GM21576 (cell line): ENCODE measurements at regions not wholly inside any gene's neighbourhood (a gene's known extent, or its start where the extent isn't known, plus 50 kb on each side); places are given as distances from the start of the nearest gene placed in this dataset.

Experiments
- ATAC-seq: cut with Tn5 transposase; IDR thresholded peaks from one replicate; pipeline ENCODE4 v1.9.1; 2021; ENCODE audit warnings: mild to moderate bottlenecking, moderate library complexity; ENCODE audit not compliant: unreplicated experiment

DNA sequence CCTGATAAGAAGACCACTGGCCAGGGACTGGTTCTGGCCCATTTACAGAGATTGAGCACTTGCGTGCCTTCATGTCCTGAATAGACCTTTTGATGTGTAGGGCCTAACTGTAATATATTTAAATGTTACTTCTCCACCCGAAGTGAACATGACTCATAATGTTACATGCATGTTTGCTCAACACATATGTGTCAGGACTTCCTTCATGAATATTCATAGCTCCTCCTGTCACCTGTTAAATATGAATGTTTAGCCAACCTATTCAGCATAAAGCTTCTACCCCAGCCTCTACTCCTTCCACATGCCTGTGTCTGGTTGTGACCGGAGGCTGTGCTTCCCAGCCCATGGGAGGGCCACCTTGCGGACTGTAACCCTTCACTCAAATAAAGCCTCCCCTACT, 457.5 kb downstream of the IRX1 start:
- ATAC-seq, result no peak

DNA sequence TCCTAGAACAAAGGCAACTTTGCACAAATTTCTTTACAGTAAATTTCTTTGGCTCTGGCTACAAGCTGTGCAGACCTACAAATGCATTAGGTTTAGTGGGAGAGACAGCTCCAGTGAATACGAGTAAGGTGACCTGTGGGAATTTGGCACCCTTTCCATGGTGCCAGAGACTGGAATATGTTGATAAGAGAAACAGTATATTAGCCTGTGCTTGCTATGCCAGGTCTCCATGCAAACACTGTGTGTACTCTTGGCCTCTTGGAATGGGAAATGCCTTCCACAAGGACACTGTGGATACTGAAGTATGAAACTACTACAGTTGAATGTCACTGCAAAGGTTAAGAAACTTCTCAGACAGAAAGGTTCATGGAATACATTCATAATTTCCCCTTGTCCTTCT, 458.5 kb downstream of the IRX1 start:
- ATAC-seq, result no peak

DNA sequence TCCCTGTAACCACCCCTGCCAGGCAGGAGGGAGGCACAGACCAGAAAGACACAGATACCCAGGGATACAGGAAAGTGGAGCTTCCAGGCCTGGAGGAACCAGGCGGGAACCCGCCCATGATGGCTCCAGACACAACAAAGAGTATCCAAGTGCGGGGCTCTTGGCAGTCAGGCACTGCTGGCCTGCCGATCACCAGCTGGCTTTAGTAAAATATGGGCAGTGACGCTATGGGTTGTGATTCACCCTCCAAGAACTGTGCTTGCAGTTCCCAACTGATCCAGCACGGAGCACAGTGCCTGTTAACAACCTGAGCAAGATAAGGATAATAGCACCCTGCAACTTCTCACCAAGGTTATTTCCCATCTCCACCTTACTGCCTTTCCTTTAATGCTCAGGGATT, 463.3 kb downstream of the IRX1 start:
- ATAC-seq, result no peak

DNA sequence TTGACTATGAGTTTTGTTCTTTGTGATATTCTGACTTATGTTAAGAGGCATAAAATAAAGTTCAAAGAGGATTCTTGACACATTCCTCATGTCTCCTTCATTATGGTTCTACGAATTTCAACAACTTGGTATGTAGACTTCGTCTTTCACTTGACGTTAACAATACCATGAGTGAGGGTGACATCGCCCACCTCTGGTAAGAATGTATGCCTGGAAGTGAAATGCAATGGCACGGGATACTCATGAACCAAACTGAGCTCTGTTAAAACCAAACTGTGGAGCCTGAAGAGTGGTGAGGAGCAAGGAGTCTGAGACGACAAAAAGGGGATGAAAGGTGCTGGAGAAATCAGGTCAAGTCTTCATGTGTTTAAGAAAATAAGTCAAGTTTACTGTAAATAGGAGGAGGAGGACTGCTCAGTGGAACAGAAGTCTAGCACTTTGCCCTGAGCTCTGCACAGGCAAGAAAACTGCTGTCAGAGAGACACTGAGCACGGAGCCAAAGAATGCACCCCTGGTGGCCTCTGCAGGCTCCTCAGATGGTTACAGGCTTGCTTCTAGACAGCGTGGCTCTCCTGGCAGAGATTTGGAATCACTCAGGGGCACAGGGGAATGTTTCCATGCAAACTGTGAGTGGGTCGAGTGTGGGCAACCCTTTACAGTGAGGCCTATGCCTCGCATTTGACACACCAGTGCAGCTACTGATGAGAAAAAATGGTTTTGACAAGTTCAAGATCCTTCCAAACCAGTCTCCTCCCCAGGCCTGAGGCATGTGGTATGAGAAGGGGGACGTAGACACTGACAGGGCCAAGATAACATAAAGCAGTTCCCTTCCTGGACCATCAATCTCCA, 470.1 kb downstream of the IRX1 start:
- ATAC-seq, result no peak

DNA sequence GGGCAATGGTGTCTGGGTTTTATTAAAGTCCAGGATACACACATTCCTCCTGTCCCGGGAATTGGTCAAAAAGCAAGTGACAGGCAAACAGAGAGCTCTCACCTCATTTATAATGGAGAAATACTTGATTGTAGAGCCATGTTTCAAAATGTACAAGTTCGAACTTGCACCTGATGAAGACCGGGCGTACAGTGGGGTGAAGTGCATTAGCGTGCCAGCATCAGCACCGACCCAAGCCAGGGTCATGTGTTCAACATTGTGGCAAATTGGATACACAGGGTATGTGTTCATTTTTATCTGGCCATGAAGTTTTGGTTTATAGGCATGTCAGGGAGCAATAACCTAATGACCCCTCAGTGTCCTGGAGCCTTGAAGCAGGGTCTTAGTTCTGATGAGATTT, 472.5 kb downstream of the IRX1 start:
- no peak for ATAC-seq

DNA sequence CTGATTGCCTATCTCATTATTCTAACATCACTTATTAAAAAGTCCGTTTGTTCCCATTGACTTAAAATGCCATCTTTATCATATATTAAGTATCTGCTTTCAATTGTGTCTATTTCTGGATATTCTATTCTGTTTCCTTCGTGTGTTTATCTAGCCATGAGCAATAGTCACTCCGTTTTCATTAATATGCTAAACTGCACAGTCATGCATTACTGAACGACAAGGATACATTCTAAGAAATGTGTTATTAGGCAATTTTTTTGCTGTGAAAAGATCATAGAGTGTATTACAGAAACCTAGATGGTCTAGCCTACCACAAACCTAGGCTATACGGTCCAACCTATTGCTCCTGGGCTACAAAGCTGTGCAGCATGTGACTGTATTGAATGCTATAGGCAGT, 482.9 kb downstream of the IRX1 start:
- ATAC-seq, result no peak

DNA sequence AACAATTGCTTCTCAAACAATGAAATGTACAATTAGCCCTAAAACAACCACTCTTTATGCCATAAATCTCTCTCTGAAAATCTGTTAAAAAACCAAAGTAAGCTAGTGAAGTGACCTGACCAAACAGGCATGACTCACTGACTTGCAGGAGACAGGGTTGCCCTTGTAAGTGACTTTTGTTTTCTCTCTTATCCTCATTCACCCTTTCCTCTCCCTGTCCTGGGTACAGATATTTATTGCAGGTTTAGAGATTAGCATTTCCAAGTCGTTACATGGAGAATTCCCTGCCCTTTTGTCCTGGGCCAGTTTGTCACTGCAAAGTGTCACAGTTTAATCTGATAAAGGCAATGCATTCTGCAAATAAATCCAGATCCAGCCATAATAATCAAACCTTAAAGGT, 484.2 kb downstream of the IRX1 start:
- no peak for ATAC-seq

DNA sequence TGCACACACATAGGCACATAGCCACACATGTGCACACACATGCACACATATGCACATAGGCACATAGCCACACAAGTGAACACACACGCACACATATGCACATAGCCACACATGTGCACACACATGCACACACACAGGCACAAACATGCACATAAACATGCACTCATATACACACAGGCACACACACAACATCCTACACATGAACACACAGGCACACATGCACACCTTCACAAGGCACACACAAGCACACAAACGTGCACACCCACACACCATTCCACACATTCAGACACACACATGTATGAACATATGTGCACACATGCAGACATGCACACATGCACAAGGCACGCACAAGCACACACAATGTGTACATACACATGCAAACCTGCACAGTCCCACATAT, 484.7 kb downstream of the IRX1 start:
- ATAC-seq, result no peak

DNA sequence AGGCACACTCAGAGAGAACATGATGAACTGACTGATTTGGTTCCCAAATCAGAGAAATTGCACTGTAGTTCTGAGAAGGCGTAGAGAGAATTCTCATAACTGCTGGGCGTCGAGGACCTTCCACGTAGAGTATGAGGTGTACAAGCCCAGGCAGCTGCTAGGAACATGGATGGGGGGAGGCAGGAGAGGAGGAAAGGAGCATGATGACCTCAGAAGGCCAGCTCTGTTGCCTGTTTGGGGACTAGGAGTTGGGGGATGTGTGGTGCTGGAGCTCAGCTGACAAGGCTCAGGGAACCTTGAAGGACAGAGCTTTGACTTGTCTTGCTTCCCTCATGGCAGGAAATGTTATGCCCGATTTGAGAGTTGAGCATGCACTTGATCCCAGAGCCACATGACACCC, 485.4 kb downstream of the IRX1 start:
- ATAC-seq, result no peak

DNA sequence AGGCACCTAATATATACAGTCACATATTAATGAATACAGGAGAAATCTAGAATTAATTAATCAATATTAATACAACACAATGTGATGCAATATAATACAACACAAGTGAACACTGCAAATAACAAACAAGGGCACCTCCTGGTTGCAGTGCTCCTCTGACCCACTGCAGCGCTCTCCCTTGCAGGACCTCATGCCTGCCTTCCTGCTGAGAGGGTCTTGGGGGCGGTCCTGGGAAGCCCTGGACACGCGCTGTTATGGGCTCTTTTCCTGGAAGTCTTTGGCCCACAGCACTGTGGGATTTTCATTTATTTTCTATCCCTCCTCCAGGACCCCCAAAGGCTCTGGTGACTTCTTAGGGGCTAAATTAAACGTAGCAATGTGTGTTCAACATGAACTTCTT, 485.8 kb downstream of the IRX1 start:
- ATAC-seq, result no peak

DNA sequence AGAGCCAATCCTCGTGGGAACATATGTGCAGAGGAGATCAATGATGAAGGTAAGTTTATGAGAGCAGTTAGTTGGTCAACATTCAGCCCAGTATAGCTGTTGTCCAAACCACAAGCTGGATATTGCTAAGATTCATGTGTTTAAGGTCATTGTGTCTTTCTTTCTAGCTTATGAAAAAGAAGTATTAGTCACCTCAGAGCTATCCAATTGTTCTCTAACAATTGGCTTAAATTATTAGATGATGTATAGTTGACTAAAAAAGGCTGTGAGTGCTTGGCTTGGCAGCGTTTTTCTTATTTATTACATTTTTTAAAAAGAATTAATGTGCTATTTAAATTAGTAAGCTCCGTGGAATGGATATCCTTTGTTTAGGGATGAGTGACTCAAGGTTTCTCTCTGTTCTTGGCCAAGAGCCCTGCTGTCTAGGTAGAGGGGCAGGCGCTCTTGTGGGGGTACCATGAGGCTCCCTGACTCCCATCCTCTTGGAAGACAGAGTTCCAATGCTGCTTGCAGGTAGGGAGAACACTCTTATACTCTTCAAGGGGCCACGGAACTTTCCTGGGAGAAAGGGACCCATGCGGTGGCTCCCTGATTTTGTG, 487.4 kb downstream of the IRX1 start:
- ATAC-seq, result no peak

DNA sequence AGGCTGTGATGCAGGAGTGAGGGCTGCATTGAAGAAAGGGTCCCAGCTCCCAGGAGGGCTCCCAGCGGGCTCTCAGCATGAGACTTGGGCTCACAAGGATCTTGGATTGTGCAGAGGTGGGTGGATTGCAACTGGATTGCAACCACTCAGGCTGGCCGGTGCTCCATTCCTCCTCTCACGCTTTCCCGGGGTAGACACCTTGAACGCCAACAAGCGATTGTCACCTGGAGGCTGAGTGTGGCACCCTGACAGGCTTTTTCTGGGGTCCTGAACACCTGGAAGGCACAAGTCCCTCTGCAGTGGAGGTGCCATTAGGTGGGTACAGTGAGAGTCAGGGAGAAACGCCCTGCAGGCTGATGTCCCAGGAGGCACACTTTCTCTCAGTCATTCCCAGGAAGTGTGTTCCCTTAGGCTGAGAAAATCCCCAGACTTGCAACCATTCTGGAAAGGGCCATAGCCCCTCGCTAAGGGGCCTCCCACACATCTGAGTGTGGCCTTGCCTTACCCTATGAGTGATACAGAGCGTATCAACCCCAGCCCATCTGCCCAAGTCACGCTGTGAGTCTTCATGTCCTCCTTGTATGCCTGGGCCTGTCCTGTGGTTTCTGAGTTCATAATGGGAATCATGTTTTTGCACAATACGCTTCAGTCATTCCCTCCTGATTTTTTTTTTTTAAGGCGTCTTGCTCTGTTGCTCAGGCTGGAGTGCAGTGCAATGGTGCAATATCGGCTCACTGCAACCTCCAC, 488.1 kb downstream of the IRX1 start:
- no peak for ATAC-seq

DNA sequence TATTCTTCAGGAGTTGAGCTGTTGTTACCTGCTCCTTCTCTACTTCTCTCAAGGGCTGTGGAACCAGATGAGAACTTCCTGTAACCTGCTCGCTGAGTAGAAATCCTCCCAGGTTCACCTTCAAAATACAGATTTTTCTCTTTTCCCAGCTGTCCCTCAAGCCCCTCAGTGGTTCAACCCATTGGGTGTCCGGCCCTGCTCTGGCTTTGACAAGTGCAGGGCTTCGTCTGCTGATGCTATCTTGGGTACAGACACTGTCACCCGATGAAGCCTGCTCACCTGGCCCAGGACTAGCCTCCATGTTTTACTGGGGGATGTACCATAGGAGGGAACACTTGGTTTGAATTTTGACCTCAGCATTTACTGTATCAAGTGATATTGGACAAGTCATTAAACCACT, 490.4 kb downstream of the IRX1 start:
- ATAC-seq, result no peak

DNA sequence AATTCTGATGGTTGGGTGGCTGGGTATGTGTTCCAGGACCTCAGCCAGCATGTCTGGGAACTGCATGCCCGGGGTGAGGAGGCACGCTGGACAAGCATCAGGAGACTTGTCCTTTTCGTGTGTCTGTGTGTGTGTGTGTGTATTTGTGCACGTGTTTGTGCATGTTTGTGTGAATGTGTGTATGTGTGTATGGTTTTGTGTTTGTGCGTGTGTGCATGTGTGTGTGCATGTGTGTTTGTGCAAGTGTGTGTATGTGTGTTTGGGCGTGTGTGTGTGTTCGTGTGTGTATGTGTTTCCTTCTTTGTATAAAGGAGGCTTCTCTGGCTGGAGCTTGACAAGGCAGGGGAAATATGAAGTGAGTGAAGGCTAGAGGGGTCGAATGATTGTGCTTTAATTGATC, 491.5 kb downstream of the IRX1 start:
- ATAC-seq, result no peak

DNA sequence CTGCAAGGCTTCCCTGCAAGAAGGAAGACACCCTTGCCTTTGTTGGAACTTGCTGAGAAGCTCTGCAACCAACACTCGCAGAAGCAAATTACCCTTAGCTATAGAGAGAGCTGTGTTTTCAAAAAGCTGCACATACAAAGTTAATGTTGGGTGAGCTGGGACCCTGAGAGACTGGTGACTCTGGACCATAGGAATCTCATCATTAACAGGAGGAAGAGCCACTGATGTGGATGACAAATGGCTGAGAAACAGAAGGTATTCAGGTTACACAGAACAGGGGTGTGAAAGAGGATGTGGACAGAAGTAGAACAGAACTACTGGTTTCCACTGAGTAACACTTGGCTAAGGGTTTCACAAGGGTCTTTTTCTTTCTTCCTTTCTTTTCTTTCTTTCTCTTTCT, 493.5 kb downstream of the IRX1 start:
- no peak for ATAC-seq

DNA sequence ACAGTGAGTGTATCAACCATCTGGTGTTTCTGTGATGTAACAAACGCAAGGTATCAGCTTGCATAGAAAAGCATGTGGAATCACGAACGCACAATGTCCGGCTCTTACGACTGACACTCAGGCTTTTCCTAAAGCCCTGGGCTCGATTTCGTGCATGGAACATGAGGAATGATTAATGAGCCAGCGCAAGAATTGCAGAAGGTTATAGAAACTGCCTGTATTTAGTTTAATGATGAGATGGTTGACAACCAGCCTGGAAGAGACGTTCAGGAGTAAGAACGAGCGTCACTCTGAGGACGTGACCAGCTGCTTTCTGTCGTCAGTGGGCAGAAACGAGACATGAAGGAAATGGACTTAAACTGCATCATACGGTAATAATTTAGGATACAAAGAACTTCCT, 497.6 kb downstream of the IRX1 start:
- no peak for ATAC-seq

DNA sequence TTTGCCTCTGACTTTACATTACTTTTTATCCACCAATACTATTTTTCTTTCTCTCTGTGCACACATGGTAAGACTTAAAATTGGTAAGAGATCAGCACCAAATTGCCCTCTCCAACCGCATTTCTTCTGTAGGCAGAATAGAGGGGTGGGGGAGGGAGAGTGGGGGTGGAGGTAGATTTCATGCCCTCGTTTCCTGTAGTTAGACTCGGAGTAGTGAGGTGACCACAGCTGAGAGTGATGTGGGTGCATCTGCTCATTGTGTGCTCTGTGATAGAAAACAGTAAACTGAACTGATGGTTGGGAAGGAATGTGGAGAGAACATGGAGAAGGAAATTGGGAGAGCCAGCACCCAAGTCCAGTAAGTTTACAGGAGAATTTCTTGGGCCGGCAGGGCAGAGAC, 498.3 kb downstream of the IRX1 start:
- ATAC-seq, result no peak

DNA sequence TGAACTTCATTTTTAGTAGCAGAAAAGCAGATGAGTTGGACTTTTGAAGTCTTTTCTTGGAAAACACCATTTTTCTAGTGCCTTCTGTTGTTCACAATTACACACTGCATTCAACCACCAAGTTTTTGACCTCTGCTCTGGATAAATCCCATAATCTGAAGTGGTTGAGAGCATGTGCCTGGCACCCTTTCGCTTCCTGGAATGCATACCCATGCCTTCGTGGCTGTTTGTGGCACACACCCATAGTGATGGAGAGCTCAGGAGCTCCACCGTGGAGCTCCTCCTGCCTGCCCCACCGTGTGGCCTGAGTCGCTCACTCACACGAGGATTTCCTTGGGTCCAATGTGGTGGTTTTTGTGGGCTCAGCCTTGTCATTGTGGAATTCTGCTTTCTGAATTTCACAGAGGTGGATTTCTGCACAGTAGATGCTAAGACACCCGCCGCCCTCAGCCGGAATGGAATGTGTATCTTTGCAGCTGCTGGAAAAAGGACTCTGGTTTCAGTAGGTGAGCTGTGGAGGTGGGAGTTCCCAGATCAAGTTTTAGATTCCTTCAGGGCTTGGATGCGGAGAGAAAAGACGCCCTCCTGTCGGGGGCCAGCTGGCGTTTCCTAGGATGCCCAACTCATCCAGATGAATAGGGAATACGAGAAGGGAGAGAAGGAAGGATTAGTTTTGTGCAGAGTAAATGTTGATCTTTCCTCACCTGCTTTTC, 500.4 kb downstream of the IRX1 start:
- ATAC-seq, result no peak

DNA sequence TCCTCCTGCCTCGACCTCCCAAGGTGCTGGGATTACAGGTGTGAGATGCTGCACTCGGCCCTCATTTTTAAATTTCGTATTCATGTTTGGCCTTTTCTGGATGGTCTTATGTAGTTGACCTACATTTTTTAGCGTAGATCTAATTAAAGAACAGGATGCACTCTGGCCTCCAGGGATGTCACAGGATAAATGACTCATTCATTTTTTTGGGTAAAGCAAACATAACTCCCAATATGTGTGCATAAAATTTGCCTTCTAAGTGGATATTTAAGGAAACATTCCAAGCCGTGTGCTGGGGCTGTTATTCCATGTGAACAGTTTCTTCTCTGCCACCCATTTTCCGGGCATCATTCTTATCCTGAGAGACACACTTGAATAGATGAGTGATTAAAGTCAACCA, 501.6 kb downstream of the IRX1 start:
- no peak for ATAC-seq

DNA sequence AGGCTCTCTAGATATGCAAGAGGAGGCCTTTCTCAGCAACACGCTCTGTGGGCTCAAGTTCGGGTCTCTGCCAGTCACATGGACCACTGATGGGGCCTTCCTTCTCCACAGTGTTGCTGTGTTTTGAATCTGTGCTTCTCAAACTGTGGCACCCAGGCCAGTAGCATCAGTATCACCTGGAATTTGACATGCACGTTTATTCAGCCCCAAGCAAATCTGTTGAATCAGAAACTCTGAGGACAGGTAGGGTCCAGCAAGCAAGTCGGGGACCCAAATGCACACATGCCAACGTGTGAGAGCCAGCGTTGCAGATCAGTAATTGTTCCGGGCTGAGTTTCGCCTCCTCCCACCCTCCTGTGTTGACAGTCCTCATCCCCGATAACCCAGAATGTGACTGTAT, 502.6 kb downstream of the IRX1 start:
- ATAC-seq, result no peak

DNA sequence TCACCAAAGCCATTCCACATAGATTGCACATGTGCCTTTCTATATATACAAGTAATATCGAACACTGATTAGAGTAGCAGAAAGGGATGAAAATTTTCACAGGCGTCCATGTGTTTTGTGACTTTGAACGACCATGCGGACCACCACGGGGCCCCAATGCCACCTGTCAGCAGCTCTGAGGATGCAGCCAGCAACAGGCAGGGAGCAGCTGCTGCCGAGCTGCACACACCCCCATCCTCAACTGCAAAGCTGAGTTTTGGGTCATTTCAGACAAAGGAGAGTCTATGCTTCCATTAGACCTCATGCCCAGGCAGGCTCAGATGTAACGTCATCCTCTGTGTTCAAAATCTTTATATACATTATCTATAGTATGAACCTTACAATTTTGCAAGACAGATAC, 503.8 kb downstream of the IRX1 start:
- ATAC-seq, result no peak

DNA sequence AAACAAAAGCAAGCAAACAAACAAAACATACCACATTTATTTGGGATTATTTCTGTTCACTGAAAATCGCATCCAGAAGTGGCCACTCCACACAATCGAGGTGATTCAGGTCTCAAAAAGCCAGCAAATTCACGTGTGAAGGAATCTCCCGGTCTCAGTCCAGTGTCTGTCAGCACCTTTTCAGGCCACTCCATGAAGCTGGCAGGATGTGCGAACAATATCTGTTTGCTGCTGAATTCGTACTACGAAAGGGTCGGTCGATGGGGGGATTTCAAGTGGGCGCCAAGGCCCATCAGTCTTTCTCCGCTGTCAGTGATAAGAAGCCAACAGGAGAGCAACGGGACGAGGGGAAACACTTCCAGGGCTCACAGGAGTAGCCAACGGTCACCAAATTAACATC, 505.1 kb downstream of the IRX1 start:
- no peak for ATAC-seq
